ENCODE measurements at regions not wholly inside any gene's neighbourhood (a gene's known extent, or its start where the extent isn't known, plus 50 kb on each side); places are given as distances from the start of the nearest gene placed in this dataset.
"Not testable (repeated sequence)": the region's sequence is repeated elsewhere in the genome, so short reads cannot be mapped to it uniquely, and the experiment has no call there.

DNA sequence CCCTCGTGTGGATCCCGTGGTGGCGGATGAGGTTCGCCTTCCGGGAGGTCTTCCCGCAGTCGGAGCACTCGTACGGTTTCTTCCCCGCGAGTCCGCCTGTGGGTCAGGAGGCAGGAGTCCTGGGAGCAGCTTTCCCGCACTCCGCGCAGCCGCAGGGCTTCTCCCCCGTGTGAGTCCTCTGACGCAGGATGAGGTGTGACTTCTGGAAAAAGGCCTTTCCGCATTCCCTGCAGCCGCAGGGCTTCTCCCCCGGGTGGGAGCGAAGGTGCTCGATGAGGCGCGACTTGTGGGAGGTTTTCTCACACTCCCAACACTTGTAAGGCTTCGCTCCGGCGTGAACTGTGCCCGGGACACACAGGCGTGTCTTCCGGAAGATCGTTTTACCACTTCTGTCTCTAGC, 68.8 kb upstream of the WIPI2 start:
- DNase-seq: not testable (repeated sequence)

DNA sequence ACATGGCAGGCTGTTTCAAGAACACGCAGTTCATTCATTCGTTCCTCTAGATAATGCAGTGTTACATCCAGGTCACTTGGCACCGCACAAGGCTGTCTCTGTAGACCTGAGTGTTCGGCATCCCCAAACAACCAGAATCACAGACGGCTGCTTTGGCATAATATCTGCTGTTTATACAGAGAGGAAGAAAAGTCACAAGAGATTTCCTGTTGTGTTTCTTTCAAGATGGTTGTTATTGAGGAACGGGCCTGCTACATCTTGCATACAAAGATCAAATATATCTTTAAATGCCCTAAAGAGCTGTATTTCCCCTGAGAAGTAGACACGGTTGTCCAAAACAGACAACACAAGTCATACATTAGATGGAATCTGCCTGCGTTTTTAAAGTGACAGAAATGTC, 58.8 kb upstream of the WIPI2 start:
- DNase-seq: not testable (repeated sequence)

GRCh38 chr7:5132539-5132938, 57.5 kb upstream of the WIPI2 start:
- DNase-seq: no peak

GRCh38 chr7:5139998-5140397, 50.0 kb upstream of the WIPI2 start:
- peak in 1 of 2 donors; percentile 35 for DNase-seq
